Cardiac muscle cell (in vitro differentiated cells and primary cell): ENCODE measurements at regions not wholly inside any gene's neighbourhood (a gene's known extent, or its start where the extent isn't known, plus 50 kb on each side); places are given as distances from the start of the nearest gene placed in this dataset.
A peak's percentile ranks its signal among the peaks of the same experiment; 100 is the strongest.

ENCODE experiments used
- DNase-seq, 2 donors: peaks; one replicate each; pipeline versions ENCODE4 v3.0.0 to v3.0.0-alpha.2; 2010 to 2017; ENCODE audit warnings: low read depth in 1 of 2, low spot score in 1 of 2
- H3K27ac ChIP-seq: fragments of 200-600 bp; sonication (generic); 2 replicates; pipeline ENCODE4 v1.5.1; 2016
- H3K27me3 ChIP-seq: fragments of 200-600 bp; sonication (generic); 2 replicates; pipeline ENCODE4 v1.6.0; 2016; ENCODE audit warnings: control low read depth
- H3K36me3 ChIP-seq: fragments of 200-600 bp; sonication (generic); 2 replicates; pipeline ENCODE4 v1.5.1; 2016; ENCODE audit warnings: control low read depth
- H3K4me1 ChIP-seq: fragments of 200-600 bp; sonication (generic); 2 replicates; pipeline ENCODE4 v1.8.1; 2017; ENCODE audit warnings: low read depth, mild to moderate bottlenecking, mixed run types
- H3K4me3 ChIP-seq: fragments of 200-600 bp; sonication (generic); 2 replicates; pipeline ENCODE4 v1.5.1; 2016; ENCODE audit warnings: mild to moderate bottlenecking
- H3K9me3 ChIP-seq: fragments of 200-600 bp; sonication (generic); 2 replicates; pipeline ENCODE4 v1.5.1; 2017; ENCODE audit warnings: low read depth, mild to moderate bottlenecking, control low read depth
- TF ChIP-seq, protein P1 (sequence below): IDR thresholded peaks from 2 replicates; pipeline ENCODE4 v1.5.1; 2012; ENCODE audit warnings: low read depth, mild to moderate bottlenecking, low read length

DNA sequence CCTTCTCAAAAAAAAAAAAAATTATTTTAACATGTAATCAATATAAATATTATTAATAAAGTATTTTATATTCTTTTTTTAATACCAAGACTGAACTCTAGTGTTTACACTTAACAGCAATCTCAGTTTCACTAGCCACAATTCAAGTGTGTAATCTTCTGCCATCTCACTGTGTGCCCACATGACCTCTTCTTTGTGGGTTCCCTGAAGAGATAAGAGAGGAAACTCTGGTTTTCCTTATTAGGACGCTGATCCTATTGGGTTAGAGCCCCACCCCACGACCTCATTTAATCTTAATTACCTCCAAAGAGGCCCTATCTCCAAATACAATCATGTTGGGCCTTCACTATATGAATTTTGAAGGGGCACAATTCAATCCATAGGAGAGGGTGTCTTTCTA is 177.6 kb downstream of the STK31 start:
- no peaks in the 10 kb centered on the region for H3K27me3 ChIP-seq
- DNase-seq: no peak
- H3K27ac ChIP-seq: no peak overlapping the region
- no peak overlapping the region for H3K4me3 ChIP-seq
- no peaks in the 10 kb centered on the region for H3K36me3 ChIP-seq
- H3K4me1 ChIP-seq: no peaks in the 10 kb centered on the region
- TF ChIP-seq, protein P1, sequence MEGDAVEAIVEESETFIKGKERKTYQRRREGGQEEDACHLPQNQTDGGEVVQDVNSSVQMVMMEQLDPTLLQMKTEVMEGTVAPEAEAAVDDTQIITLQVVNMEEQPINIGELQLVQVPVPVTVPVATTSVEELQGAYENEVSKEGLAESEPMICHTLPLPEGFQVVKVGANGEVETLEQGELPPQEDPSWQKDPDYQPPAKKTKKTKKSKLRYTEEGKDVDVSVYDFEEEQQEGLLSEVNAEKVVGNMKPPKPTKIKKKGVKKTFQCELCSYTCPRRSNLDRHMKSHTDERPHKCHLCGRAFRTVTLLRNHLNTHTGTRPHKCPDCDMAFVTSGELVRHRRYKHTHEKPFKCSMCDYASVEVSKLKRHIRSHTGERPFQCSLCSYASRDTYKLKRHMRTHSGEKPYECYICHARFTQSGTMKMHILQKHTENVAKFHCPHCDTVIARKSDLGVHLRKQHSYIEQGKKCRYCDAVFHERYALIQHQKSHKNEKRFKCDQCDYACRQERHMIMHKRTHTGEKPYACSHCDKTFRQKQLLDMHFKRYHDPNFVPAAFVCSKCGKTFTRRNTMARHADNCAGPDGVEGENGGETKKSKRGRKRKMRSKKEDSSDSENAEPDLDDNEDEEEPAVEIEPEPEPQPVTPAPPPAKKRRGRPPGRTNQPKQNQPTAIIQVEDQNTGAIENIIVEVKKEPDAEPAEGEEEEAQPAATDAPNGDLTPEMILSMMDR: no peak
- H3K9me3 ChIP-seq: no peaks in the 10 kb centered on the region

DNA sequence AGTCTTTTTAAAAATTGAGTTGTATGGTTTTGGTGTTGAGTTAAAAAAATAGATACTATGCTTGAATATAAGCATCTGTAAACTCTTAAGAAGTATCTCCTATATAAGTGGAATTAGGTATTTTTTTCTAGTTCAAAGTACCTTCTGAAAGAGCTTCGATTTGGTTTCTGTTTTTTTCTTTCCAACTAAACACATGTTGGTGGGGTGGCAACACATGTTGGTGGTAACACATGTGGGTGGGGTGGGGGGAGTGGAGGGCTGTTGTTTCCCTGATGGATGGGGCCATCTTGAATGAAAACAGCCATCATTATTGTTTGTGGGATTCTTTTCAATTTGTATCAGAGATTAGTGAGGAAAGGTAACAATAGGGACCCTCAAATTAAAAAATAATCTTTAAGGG is 178.9 kb downstream of the STK31 start:
- Histone ChIP-seq H3K9me3 (no peaks in the 10 kb centered on the region), H3K27ac (no peak overlapping the region), H3K4me3 (no peak overlapping the region), H3K36me3 (no peaks in the 10 kb centered on the region), H3K27me3 (no peaks in the 10 kb centered on the region), H3K4me1 (no peaks in the 10 kb centered on the region)
- TF ChIP-seq, protein P1: no peak
- DNase-seq: no peak

GRCh38 chr7:23889566-23889965 is 179.5 kb downstream of the STK31 start:
- no peaks in the 10 kb centered on the region for H3K36me3 ChIP-seq
- no peak overlapping the region for H3K27ac ChIP-seq
- H3K4me3 ChIP-seq: no peak overlapping the region
- DNase-seq: no peak
- TF ChIP-seq, protein P1: no peak
- H3K9me3 ChIP-seq: no peaks in the 10 kb centered on the region
- no peaks in the 10 kb centered on the region for H3K27me3 ChIP-seq
- H3K4me1 ChIP-seq: peaks cover 4% of the 10 kb centered on the region

DNA sequence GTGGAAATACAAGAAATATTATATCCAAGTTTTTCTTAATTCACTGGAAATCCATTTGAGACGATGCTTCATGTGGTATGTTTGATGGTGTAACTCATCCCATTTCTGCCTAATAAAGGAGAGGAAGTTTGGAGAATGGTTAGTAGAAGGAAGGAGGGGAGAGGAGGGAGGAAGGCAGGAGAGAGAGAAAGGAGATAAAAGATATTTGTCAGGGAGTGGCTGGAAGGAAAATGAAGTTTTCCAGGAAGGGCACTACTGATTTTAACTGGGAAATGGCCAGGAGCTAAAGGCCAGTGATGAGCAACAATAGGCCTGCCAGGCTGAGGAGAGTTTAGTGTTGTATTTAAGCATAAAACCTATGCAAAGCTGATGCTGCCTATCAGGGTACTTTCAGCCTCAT is 182.0 kb downstream of the STK31 start:
- Histone ChIP-seq H3K27me3 (no peaks in the 10 kb centered on the region), H3K36me3 (no peaks in the 10 kb centered on the region), H3K9me3 (no peaks in the 10 kb centered on the region), H3K4me3 (no peak overlapping the region), H3K4me1 (peaks cover 7% of the 10 kb centered on the region), H3K27ac (no peak overlapping the region)
- no peak for DNase-seq
- TF ChIP-seq, protein P1: no peak

DNA sequence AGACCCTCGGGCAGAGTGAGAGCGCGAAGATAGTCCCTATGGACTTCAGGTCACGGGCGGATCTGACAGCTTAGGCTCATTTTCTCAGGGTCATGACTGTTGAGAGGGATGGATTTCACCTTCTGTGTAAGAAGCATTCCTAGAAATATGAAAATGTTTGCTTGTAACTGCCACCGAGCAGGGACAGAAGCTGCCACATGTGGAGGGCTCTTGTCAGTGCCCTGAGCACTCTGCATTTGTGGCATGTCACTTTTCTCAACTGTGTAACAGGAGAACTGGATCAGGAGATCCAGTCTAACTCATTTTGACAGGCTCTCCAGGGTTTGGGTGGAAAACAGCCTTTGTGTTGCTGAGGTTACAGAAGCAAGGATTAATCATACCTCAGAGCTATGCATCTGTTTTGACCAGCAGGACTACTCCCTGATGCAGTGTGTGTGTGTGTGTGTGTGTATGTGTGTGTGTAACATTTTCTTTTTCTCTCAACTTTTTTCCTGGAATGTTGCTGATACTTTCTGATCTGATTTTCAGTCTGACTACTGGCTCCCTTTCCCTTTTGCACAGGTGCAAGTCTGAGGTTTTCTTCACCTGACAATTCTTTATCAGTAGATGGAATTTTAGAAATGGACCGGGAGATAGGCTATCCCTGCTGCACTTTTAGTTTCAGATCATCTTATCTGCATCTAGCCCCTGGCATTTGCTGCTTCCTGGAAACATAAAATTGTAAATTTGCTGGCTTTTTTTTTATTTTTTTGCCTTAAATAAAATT is 183.3 kb downstream of the STK31 start:
- H3K36me3 ChIP-seq: no peaks in the 10 kb centered on the region
- no peaks in the 10 kb centered on the region for H3K9me3 ChIP-seq
- DNase-seq: peak in 1 of 2 donors; percentile 70
- H3K27me3 ChIP-seq: no peaks in the 10 kb centered on the region
- no peak overlapping the region for H3K27ac ChIP-seq
- H3K4me3 ChIP-seq: no peak overlapping the region
- H3K4me1 ChIP-seq: peaks cover 7% of the 10 kb centered on the region
- TF ChIP-seq, protein P1: no peak
